OCI-LY7 (cell line): ENCODE measurements at regions not wholly inside any gene's neighbourhood (a gene's known extent, or its start where the extent isn't known, plus 50 kb on each side); places are given as distances from the start of the nearest gene placed in this dataset.

ENCODE experiments used
- BruUV-seq: library from RNA; stranded (reverse); fragments of 400-500 nt; replicated peaks from 2 replicates; lab custom pipeline; 2021; lab: Mats Ljungman, UMichigan
- CTCF ChIA-PET: fragments of 300-600 bp; sonication (Branson Sonifier 250); formaldehyde crosslinking; loops from one replicate; lab custom pipeline; 2022; ENCODE audit warnings: antibody characterized with exemption; ENCODE audit not compliant: unreplicated experiment; lab: Charles Lee
- POLR2A ChIA-PET: fragments of 300-600 bp; sonication (Branson Sonifier 250); formaldehyde crosslinking; loops from one replicate; lab custom pipeline; 2022; ENCODE audit warnings: antibody characterized with exemption; lab: Charles Lee
- DNase-seq: peaks from one replicate; pipeline ENCODE4 v3.0.0-alpha.2; 2015; ENCODE audit warnings: low spot score
- H2AFZ ChIP-seq: fragments of 200-600 bp; sonication (generic), shearing (Covaris generic); 2 replicates; pipeline ENCODE4 v1.6.1; 2014; ENCODE audit warnings: mild to moderate bottlenecking, antibody characterized with exemption, low read length, moderate library complexity
- H3K27ac ChIP-seq: fragments of 200-600 bp; sonication (generic); 2 replicates; pipeline ENCODE4 v1.5.1; 2014; ENCODE audit warnings: mixed run types, low read depth, mild to moderate bottlenecking, moderate library complexity, low read length, inconsistent platforms; ENCODE audit not compliant: poor library complexity, severe bottlenecking
- H3K36me3 ChIP-seq: fragments of 200-600 bp; sonication (generic); 2 replicates; pipeline ENCODE4 v1.6.1; 2014; ENCODE audit warnings: mild to moderate bottlenecking, antibody characterized with exemption, low read length, moderate library complexity, mixed read lengths; ENCODE audit not compliant: insufficient read depth
- H3K4me1 ChIP-seq: fragments of 200-600 bp; sonication (generic); 2 replicates; pipeline ENCODE4 v1.5.1; 2014; ENCODE audit warnings: mild to moderate bottlenecking, low read length; ENCODE audit not compliant: insufficient read depth, poor library complexity, severe bottlenecking
- H3K4me2 ChIP-seq: fragments of 200-600 bp; sonication (generic); 2 replicates; pipeline ENCODE4 v1.6.1; 2014; ENCODE audit warnings: mild to moderate bottlenecking, low read length
- H3K4me3 ChIP-seq: fragments of 200-600 bp; sonication (generic); 2 replicates; pipeline ENCODE4 v1.5.1; 2014; ENCODE audit warnings: mild to moderate bottlenecking, low read depth, low read length; ENCODE audit not compliant: poor library complexity, severe bottlenecking
- H3K79me2 ChIP-seq: fragments of 200-600 bp; sonication (generic); 2 replicates; pipeline ENCODE4 v1.6.1; 2016; ENCODE audit warnings: low read depth, mild to moderate bottlenecking, low read length, moderate library complexity, mixed read lengths; ENCODE audit not compliant: insufficient read depth
- H3K9me2 ChIP-seq: fragments of 200-600 bp; sonication (generic); 2 replicates; pipeline ENCODE4 v1.6.1; 2016; ENCODE audit warnings: mild to moderate bottlenecking, low read length, mixed read lengths; ENCODE audit not compliant: insufficient read depth
- H3K9me3 ChIP-seq: fragments of 200-600 bp; sonication (generic); 2 replicates; pipeline ENCODE4 v1.6.1; 2014; ENCODE audit warnings: mild to moderate bottlenecking, mixed run types, low read length, mixed read lengths
- H4K20me1 ChIP-seq: fragments of 200-600 bp; sonication (generic); 2 replicates; pipeline ENCODE4 v1.6.1; 2014; ENCODE audit warnings: mild to moderate bottlenecking, antibody characterized with exemption, low read length, moderate library complexity, mixed read lengths; ENCODE audit not compliant: insufficient read depth
- EZH2phosphoT487 ChIP-seq: fragments of 200-600 bp; sonication (generic); IDR thresholded peaks from 2 replicates; pipeline ENCODE4 v1.6.1; 2018; ENCODE audit warnings: low read depth, borderline replicate concordance, mild to moderate bottlenecking, mixed run types, antibody characterized with exemption, low read length, moderate library complexity, mixed read lengths
- intact Hi-C: fragments of 100-400 bp; cut with micrococcal nuclease; formaldehyde crosslinking; loops from one replicate; pipeline ENCODE4 v1.10.0; 2022; ENCODE audit not compliant: unreplicated experiment
- TF ChIP-seq, protein P1 (sequence below): fragments of 200-600 bp; sonication (generic); conservative IDR thresholded peaks from 2 replicates; pipeline ENCODE4 v1.5.1; 2014; ENCODE audit warnings: mild to moderate bottlenecking, antibody characterized with exemption, low read length, moderate library complexity, mixed read lengths

DNA sequence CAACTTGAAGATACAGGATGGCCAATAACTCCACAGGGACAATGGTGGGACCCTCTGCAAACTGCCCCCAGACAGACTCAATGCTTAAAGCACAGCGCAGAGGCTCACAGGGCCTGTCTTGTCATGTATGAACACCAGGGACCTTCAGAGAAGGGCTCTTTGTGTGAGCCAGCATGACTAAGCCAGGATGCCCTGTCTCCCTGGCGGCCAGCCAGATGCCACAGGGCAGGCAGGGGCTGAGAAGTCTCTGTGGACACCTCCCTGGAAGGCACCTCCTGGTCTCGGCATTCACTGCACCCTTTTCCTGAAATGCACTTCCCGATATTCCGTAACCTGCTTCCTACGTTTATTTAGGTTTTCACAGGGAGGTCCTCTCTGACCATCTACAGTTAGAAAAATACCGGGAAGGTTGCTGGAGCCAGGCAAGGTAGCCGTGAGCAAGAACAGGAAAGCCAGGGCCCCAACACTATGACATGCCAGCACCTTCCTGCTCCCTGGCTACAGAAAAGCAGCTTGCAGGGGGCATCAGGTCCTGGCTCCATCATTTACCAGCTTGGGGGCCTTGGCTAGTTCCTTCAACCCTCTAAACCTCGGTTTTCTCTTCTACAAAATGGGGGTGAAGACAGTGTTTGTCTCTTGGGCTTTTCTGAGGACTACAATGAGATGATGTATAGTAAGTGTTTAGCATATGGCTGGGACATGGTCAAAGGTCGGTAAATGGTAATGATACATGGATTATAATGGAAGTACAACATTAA, 65.0 kb downstream of the PITPNM2 start:
- no peak overlapping the region for H3K4me3 ChIP-seq
- H4K20me1 ChIP-seq = no peaks in the 10 kb centered on the region
- H3K9me2 ChIP-seq = no peaks in the 10 kb centered on the region
- H3K4me2 ChIP-seq = peak overlapping the region; percentile 75; the same call in 1 of the 2 replicates
- no TSS peak for BruUV-seq
- intact Hi-C loops = no loop called here
- H3K27ac ChIP-seq = no peak overlapping the region
- no peak for DNase-seq
- no peak overlapping the region for H2AFZ ChIP-seq
- POLR2A ChIA-PET = no interaction called here
- H3K4me1 ChIP-seq = peaks cover 30% of the 10 kb centered on the region
- CTCF ChIA-PET = no interaction called here
- no peaks in the 10 kb centered on the region for H3K36me3 ChIP-seq
- H3K9me3 ChIP-seq = no peaks in the 10 kb centered on the region
- TF ChIP-seq EZH2phosphoT487 = no peak
- TF ChIP-seq, protein P1, sequence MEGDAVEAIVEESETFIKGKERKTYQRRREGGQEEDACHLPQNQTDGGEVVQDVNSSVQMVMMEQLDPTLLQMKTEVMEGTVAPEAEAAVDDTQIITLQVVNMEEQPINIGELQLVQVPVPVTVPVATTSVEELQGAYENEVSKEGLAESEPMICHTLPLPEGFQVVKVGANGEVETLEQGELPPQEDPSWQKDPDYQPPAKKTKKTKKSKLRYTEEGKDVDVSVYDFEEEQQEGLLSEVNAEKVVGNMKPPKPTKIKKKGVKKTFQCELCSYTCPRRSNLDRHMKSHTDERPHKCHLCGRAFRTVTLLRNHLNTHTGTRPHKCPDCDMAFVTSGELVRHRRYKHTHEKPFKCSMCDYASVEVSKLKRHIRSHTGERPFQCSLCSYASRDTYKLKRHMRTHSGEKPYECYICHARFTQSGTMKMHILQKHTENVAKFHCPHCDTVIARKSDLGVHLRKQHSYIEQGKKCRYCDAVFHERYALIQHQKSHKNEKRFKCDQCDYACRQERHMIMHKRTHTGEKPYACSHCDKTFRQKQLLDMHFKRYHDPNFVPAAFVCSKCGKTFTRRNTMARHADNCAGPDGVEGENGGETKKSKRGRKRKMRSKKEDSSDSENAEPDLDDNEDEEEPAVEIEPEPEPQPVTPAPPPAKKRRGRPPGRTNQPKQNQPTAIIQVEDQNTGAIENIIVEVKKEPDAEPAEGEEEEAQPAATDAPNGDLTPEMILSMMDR = no peak
- H3K79me2 ChIP-seq = no peaks in the 10 kb centered on the region

DNA sequence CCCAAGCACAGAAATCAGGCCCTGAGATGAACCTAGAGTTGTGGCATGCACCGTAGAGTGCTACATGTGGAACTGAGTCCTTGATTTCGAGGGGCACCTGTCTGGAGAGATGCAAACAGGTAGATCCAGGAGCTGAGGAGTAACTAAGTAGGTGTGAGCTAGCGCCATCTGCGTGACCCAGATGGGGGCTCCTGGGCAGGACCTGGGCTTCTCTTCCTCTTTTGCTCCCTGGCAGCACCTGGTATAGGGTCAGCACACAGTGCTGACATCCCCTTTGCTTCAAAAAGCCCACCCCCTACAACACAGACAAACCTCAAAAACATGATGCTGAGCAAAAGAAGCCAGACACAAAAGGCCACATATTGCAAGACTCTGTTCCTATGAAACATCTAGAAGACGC, 65.8 kb downstream of the PITPNM2 start:
- Histone ChIP-seq H2AFZ (peak overlapping the region; percentile 22; the same call in 1 of the 2 replicates), H3K9me2 (no peaks in the 10 kb centered on the region), H3K27ac (peak overlapping the region; percentile 5), H3K4me1 (peaks cover 30% of the 10 kb centered on the region), H4K20me1 (no peaks in the 10 kb centered on the region), H3K4me2 (peak overlapping the region; percentile 75), H3K4me3 (no peak overlapping the region), H3K9me3 (no peaks in the 10 kb centered on the region), H3K79me2 (no peaks in the 10 kb centered on the region), H3K36me3 (no peaks in the 10 kb centered on the region)
- no TSS peak for BruUV-seq
- intact Hi-C loops = no loop called here
- DNase-seq = peak; percentile 52
- no peak for TF ChIP-seq EZH2phosphoT487
- TF ChIP-seq, protein P1 = no peak
- ChIA-PET POLR2A (interaction anchor here (0.6 to 1.7 kb wide), 3 partner anchors 8 to 431 kb away, joined by 4 to 6 read pairs (median 6); no protein-coding TSS in a partner anchor), CTCF (no interaction called here)
